Midbrain (tissue), 1 donor: ENCODE measurements at regions not wholly inside any gene's neighbourhood (a gene's known extent, or its start where the extent isn't known, plus 50 kb on each side); places are given as distances from the start of the nearest gene placed in this dataset.

ENCODE experiments used
- DNase-seq: peaks from one replicate; lab custom pipeline; 2025; lab: John Stamatoyannopoulos, UW

GRCh38 chr15:93880358-93880757 is 351.0 kb upstream of the MCTP2 start:
- no peak for DNase-seq

- no peak for DNase-seq
Observed at GRCh38 chr15:93870583-93870982, 360.8 kb upstream of the MCTP2 start.

GRCh38 chr15:93866948-93867347 is 364.4 kb upstream of the MCTP2 start:
- no peak for DNase-seq

- no peak for DNase-seq
Observed at GRCh38 chr15:93866476-93866875, 364.9 kb upstream of the MCTP2 start.

GRCh38 chr15:93865586-93865985 is 365.8 kb upstream of the MCTP2 start:
- no peak for DNase-seq

GRCh38 chr15:93862791-93863190 is 368.6 kb upstream of the MCTP2 start:
- peak; percentile 42 for DNase-seq

- no peak for DNase-seq
Observed at GRCh38 chr15:93861956-93862741, 369.2 kb upstream of the MCTP2 start.

- no peak for DNase-seq
Observed at GRCh38 chr15:93861413-93861812, 369.9 kb upstream of the MCTP2 start.

GRCh38 chr15:93860701-93861100 is 370.7 kb upstream of the MCTP2 start:
- no peak for DNase-seq

- DNase-seq = no peak
Observed at GRCh38 chr15:93859176-93859575, 372.2 kb upstream of the MCTP2 start.

- no peak for DNase-seq
Observed at GRCh38 chr15:93855181-93855826, 376.1 kb upstream of the MCTP2 start.

GRCh38 chr15:93854088-93854487 is 377.3 kb upstream of the MCTP2 start:
- DNase-seq = no peak

- no peak for DNase-seq
Observed at GRCh38 chr15:93852761-93853160, 378.6 kb upstream of the MCTP2 start.

- DNase-seq = no peak
Observed at GRCh38 chr15:93848490-93848889, 382.9 kb upstream of the MCTP2 start.

GRCh38 chr15:93848076-93848475 is 383.3 kb upstream of the MCTP2 start:
- no peak for DNase-seq

GRCh38 chr15:93846148-93846547 is 385.2 kb upstream of the MCTP2 start:
- DNase-seq = no peak

GRCh38 chr15:93837450-93837849 is 393.9 kb upstream of the MCTP2 start:
- no peak for DNase-seq

GRCh38 chr15:93835344-93835743 is 396.0 kb upstream of the MCTP2 start:
- DNase-seq = no peak

- DNase-seq = no peak
Observed at GRCh38 chr15:93831641-93832040, 399.7 kb upstream of the MCTP2 start.

GRCh38 chr15:93830221-93831080 is 400.9 kb upstream of the MCTP2 start:
- no peak for DNase-seq

GRCh38 chr15:93829115-93829870 is 402.1 kb upstream of the MCTP2 start:
- no peak for DNase-seq

GRCh38 chr15:93826790-93827189 is 404.6 kb upstream of the MCTP2 start:
- no peak for DNase-seq
